NCI-H2107 treated with DMSO at 0.1 percent for 48 hours (cell line): ENCODE measurements at regions not wholly inside any gene's neighbourhood (a gene's known extent, or its start where the extent isn't known, plus 50 kb on each side); places are given as distances from the start of the nearest gene placed in this dataset.

ENCODE experiments used
- DNase-seq: peaks from one replicate; lab custom pipeline; 2025; ENCODE audit not compliant: unreplicated experiment; lab: John Stamatoyannopoulos, UW

DNA sequence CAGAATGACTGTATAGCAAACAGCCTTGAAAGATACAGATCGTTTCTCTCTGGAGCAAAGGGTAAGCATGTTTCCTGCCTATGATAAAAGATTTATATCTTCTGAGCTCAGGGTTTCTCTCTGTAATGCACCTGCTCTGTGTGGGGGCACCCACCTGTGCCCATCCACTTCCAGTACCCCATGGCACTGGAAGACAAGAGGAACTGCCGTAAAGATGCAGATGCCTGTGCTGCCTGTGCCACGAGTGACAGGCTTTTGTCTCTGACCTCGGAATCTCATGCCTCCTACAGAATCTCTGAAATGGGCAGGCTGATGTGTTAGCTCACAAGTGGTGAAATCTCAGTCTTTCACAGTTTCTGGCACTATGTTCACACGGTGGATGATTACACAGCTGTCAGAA is 50.3 kb upstream of the ATP11A start:
- DNase-seq = no peak

- no peak for DNase-seq
These were observed 50.9 kb upstream of the ATP11A start for GRCh38 chr13:112638919-112639318.

- DNase-seq = peak; percentile 57
These were observed 50.3 kb upstream of the TUBGCP3 start for GRCh38 chr13:112638157-112638750.
